Type B pancreatic cell (in vitro differentiated cells): ENCODE measurements at regions not wholly inside any gene's neighbourhood (a gene's known extent, or its start where the extent isn't known, plus 50 kb on each side); places are given as distances from the start of the nearest gene placed in this dataset.
"Not testable (repeated sequence)": the region's sequence is repeated elsewhere in the genome, so short reads cannot be mapped to it uniquely, and the experiment has no call there.

Experiments
- DNase-seq: peaks from one replicate; pipeline ENCODE4 v3.0.0; 2021; ENCODE audit warnings: mixed read lengths; ENCODE audit not compliant: unreplicated experiment; ENCODE audit errors: extremely low spot score
- H3K27ac Mint-ChIP-seq: 2 replicates; pipeline ENCODE4 v1.8.0; 2021; ENCODE audit warnings: mild to moderate bottlenecking, mixed read lengths
- H3K27me3 Mint-ChIP-seq: 2 replicates; pipeline ENCODE4 v1.8.0; 2021; ENCODE audit warnings: mixed read lengths
- H3K36me3 Mint-ChIP-seq: 2 replicates; pipeline ENCODE4 v1.8.0; 2021; ENCODE audit warnings: mixed read lengths
- H3K4me1 Mint-ChIP-seq: one replicate; pipeline ENCODE4 v1.8.0; 2021; ENCODE audit warnings: mixed read lengths; ENCODE audit not compliant: unreplicated experiment
- H3K4me3 Mint-ChIP-seq: 2 replicates; pipeline ENCODE4 v1.8.0; 2021; ENCODE audit warnings: mild to moderate bottlenecking, mixed read lengths
- H3K9me3 Mint-ChIP-seq: 2 replicates; pipeline ENCODE4 v1.8.0; 2021; ENCODE audit warnings: mixed read lengths
- TF ChIP-seq, protein P1 (sequence below): fragments of 200-600 bp; sonication (generic); conservative IDR thresholded peaks from 2 replicates; pipeline ENCODE4 v1.5.0; 2021; ENCODE audit warnings: antibody characterized with exemption, mild to moderate bottlenecking

DNA sequence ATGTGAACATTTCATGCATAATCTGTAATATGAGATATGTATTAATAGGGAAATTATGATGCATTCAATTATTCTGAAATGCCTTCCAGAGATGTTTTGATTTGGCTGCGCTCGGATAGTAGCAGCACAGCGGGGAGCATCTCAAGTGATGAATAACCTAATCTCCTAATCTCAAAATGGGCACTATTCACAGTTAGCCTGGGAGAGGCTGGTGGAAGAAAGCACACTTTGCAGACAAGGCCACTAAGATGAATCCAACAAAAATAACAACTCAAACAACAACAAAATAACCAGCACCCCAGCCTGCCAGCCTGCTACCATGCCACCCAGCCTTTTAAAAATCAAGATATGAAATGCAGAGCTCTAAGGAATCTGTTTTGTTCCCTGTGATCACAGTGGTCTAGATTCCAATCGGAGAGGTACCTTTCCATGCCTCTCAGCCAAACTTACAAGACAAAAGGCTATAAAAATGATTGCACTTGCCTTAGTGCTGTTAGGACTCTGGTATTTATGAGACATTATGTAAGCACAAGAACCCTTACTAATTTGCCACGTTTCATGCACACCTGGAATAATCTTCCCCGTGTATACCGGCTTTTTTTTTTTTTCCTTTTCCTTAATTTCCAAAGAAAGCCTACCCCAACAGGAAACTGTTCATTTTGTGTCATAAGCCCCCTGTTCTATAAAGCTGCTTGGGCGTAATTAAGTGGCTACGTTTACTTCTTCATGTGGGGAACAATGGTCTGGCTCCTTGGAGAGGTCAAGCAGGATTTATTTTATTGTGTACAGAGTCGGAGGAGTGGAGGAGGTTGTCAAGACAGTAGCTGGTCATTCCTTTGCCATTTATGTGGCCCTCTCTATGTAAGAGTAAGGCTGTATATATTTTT is 526.9 kb upstream of the FANCL start:
- Mint-ChIP-seq H3K4me3 (no peak overlapping the region), H3K36me3 (no peaks in the 10 kb centered on the region), H3K4me1 (peaks cover 28% of the 10 kb centered on the region), H3K27ac (no peak overlapping the region), H3K9me3 (no peaks in the 10 kb centered on the region), H3K27me3 (no peaks in the 10 kb centered on the region)
- DNase-seq, result no peak
- TF ChIP-seq, protein P1, sequence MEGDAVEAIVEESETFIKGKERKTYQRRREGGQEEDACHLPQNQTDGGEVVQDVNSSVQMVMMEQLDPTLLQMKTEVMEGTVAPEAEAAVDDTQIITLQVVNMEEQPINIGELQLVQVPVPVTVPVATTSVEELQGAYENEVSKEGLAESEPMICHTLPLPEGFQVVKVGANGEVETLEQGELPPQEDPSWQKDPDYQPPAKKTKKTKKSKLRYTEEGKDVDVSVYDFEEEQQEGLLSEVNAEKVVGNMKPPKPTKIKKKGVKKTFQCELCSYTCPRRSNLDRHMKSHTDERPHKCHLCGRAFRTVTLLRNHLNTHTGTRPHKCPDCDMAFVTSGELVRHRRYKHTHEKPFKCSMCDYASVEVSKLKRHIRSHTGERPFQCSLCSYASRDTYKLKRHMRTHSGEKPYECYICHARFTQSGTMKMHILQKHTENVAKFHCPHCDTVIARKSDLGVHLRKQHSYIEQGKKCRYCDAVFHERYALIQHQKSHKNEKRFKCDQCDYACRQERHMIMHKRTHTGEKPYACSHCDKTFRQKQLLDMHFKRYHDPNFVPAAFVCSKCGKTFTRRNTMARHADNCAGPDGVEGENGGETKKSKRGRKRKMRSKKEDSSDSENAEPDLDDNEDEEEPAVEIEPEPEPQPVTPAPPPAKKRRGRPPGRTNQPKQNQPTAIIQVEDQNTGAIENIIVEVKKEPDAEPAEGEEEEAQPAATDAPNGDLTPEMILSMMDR, result no peak

DNA sequence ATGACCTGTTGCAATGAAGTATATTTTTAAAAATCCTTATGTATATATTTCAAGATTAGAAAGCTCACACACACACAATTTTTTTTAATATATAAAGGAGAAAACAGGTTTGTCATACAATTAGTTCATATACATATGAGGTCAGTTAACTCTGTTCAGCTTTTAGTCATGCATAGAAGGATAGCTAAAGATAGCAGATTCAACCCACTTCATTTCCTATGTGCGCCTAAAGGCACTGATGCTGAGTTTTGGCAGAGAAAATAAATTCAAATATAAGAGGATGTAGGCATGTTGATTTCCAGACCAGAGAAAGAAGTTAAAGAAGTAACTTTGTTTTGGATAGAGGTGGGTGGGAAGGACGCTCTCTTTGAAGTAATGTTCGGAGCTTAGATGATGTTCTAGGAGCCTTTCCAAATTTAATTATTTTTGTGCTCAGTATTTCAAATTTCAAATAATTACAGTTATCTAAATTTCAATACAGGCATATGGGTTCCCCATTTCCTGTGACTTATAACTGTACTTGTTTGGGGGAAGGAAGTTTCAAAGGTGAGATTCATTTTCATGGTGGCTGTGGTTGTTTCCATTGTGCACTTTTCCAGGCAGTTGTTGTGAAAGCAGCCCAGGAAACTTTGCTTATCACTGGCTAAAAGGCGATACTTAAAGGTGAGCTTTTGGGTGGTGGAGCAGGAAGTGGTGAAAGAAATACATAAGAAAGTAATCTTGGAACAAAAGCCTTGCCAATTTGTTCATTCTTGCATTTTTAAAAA is 523.4 kb upstream of the FANCL start:
- Mint-ChIP-seq H3K9me3 (no peaks in the 10 kb centered on the region), H3K27me3 (no peaks in the 10 kb centered on the region), H3K4me3 (no peak overlapping the region), H3K27ac (no peak overlapping the region), H3K36me3 (no peaks in the 10 kb centered on the region), H3K4me1 (peaks cover 15% of the 10 kb centered on the region)
- TF ChIP-seq, protein P1, result no peak
- no peak for DNase-seq

DNA sequence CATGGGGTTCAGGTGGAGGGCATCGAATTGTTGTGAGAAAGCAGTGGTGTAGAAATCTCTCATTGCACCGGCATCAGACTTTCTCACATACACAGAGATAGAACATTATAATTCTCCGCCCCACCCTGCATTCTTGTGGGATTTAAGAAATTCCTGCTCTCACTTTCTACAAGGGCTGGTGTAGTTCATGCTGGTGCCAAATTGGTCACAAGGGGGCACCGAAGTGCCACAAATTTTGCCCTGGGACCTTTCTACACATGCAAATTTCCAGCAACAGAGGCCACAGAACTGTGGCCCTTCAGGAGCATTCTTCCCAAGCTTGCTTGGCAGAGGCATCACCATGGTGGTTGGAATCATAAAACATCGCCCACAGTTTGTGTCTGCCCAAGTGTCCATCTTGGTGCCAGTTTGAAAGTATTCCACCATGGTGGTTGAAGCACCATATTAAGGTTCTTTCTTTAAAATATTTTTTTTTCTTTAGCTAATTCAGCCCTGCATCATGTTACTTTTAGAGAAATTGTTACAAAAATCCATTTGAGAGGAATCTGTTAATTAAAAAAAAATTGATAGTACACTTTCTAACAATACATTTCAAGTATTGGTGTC is 521.2 kb upstream of the FANCL start:
- Mint-ChIP-seq H3K27me3 (no peaks in the 10 kb centered on the region), H3K9me3 (no peaks in the 10 kb centered on the region), H3K4me1 (peaks cover 3% of the 10 kb centered on the region), H3K4me3 (no peak overlapping the region), H3K36me3 (no peaks in the 10 kb centered on the region), H3K27ac (no peak overlapping the region)
- TF ChIP-seq, protein P1, result peak; percentile 85
- DNase-seq, result peak; percentile 67

GRCh38 chr2:58757971-58758370 is 516.8 kb upstream of the FANCL start:
- Mint-ChIP-seq H3K9me3 (peaks cover 11% of the 10 kb centered on the region), H3K4me3 (no peak overlapping the region), H3K36me3 (no peaks in the 10 kb centered on the region), H3K4me1 (no peaks in the 10 kb centered on the region), H3K27me3 (no peaks in the 10 kb centered on the region), H3K27ac (no peak overlapping the region)
- TF ChIP-seq, protein P1, result no peak
- DNase-seq, result no peak

GRCh38 chr2:58756336-58756735 is 515.2 kb upstream of the FANCL start:
- TF ChIP-seq, protein P1, result no peak
- no peaks in the 10 kb centered on the region for H3K27me3 Mint-ChIP-seq
- no peak overlapping the region for H3K27ac Mint-ChIP-seq
- no peaks in the 10 kb centered on the region for H3K36me3 Mint-ChIP-seq
- no peak for DNase-seq
- no peaks in the 10 kb centered on the region for H3K4me1 Mint-ChIP-seq
- H3K4me3 Mint-ChIP-seq, result no peak overlapping the region
- peaks cover 12% of the 10 kb centered on the region for H3K9me3 Mint-ChIP-seq

GRCh38 chr2:58752507-58752906 is 511.4 kb upstream of the FANCL start:
- not testable (repeated sequence) for H3K27me3 Mint-ChIP-seq, H3K36me3 Mint-ChIP-seq
- peaks cover 12% of the 10 kb centered on the region for H3K9me3 Mint-ChIP-seq

DNA sequence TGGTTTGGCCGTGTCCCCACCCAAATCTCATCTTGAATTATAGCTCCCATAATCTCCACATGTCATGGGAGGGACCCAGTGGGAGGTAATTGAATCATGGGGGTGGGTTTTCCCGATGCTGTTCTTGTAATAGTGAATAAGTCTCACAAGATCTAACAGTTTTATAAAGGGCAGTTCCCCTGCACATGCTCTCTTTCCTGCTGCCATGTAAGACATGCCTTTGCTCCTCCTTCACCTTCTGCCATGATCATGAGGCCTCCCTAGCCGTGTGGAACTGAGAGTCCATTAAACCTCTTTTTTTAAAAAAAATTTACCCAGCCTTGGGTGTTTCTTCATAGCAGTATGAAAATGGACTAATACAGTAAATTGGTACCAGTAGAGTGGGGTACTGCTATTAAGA is 510.6 kb upstream of the FANCL start:
- peaks cover 12% of the 10 kb centered on the region for H3K9me3 Mint-ChIP-seq
- not testable (repeated sequence) for H3K27ac Mint-ChIP-seq, H3K36me3 Mint-ChIP-seq, DNase-seq, H3K4me1 Mint-ChIP-seq, H3K27me3 Mint-ChIP-seq, H3K4me3 Mint-ChIP-seq

More at GRCh38 chr2:58752507-58752906, 511.4 kb upstream of the FANCL start:
- not testable (repeated sequence) for DNase-seq, H3K4me1 Mint-ChIP-seq, H3K27ac Mint-ChIP-seq, H3K4me3 Mint-ChIP-seq
